ENCODE measurements at regions not wholly inside any gene's neighbourhood (a gene's known extent, or its start where the extent isn't known, plus 50 kb on each side); places are given as distances from the start of the nearest gene placed in this dataset.

- no peaks in the 10 kb centered on the region for H3K9me3 Mint-ChIP-seq (ENCODE audit: unreplicated experiment)
- TF ChIP-seq, protein P1, sequence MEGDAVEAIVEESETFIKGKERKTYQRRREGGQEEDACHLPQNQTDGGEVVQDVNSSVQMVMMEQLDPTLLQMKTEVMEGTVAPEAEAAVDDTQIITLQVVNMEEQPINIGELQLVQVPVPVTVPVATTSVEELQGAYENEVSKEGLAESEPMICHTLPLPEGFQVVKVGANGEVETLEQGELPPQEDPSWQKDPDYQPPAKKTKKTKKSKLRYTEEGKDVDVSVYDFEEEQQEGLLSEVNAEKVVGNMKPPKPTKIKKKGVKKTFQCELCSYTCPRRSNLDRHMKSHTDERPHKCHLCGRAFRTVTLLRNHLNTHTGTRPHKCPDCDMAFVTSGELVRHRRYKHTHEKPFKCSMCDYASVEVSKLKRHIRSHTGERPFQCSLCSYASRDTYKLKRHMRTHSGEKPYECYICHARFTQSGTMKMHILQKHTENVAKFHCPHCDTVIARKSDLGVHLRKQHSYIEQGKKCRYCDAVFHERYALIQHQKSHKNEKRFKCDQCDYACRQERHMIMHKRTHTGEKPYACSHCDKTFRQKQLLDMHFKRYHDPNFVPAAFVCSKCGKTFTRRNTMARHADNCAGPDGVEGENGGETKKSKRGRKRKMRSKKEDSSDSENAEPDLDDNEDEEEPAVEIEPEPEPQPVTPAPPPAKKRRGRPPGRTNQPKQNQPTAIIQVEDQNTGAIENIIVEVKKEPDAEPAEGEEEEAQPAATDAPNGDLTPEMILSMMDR (IDR thresholded peaks at IDR 0.05; ENCODE audit: partially characterized antibody, unreplicated experiment): no peak
- H3K36me3 Mint-ChIP-seq (ENCODE audit: unreplicated experiment): no peaks in the 10 kb centered on the region
- no peaks in the 10 kb centered on the region for H3K4me1 Mint-ChIP-seq (ENCODE audit: low read depth, unreplicated experiment)
- H3K27ac Mint-ChIP-seq (ENCODE audit: unreplicated experiment): no peak overlapping the region
- H3K27me3 Mint-ChIP-seq (ENCODE audit: unreplicated experiment): no peaks in the 10 kb centered on the region
- no peak for DNase-seq
- H3K4me3 Mint-ChIP-seq (ENCODE audit: unreplicated experiment): no peak overlapping the region
These were observed 109.6 kb upstream of the ACTBL2 start for GRCh38 chr5:57592236-57592635.

- no peak overlapping the region for H3K4me3 Mint-ChIP-seq (ENCODE audit: unreplicated experiment)
These were observed 104.0 kb upstream of the ACTBL2 start for GRCh38 chr5:57586649-57587048.

GRCh38 chr5:57582578-57583070, 100.0 kb upstream of the ACTBL2 start:
- no peaks in the 10 kb centered on the region for H3K27me3 Mint-ChIP-seq (ENCODE audit: unreplicated experiment)
- H3K4me3 Mint-ChIP-seq (ENCODE audit: unreplicated experiment): no peak overlapping the region
- H3K27ac Mint-ChIP-seq (ENCODE audit: unreplicated experiment): no peak overlapping the region
- H3K4me1 Mint-ChIP-seq (ENCODE audit: low read depth, unreplicated experiment): no peaks in the 10 kb centered on the region
- no peaks in the 10 kb centered on the region for H3K36me3 Mint-ChIP-seq (ENCODE audit: unreplicated experiment)
- TF ChIP-seq, protein P1 (IDR thresholded peaks at IDR 0.05; ENCODE audit: partially characterized antibody, unreplicated experiment): no peak
- no peaks in the 10 kb centered on the region for H3K9me3 Mint-ChIP-seq (ENCODE audit: unreplicated experiment)
- DNase-seq: no peak

More at GRCh38 chr5:57586649-57587048, 104.0 kb upstream of the ACTBL2 start:
- no peaks in the 10 kb centered on the region for H3K36me3 Mint-ChIP-seq (ENCODE audit: unreplicated experiment)
- H3K27me3 Mint-ChIP-seq (ENCODE audit: unreplicated experiment): no peaks in the 10 kb centered on the region
- TF ChIP-seq, protein P1 (IDR thresholded peaks at IDR 0.05; ENCODE audit: partially characterized antibody, unreplicated experiment): no peak
- H3K4me1 Mint-ChIP-seq (ENCODE audit: low read depth, unreplicated experiment): no peaks in the 10 kb centered on the region
- DNase-seq: no peak
- no peaks in the 10 kb centered on the region for H3K9me3 Mint-ChIP-seq (ENCODE audit: unreplicated experiment)
- H3K27ac Mint-ChIP-seq (ENCODE audit: unreplicated experiment): no peak overlapping the region

- DNase-seq: no peak
- Mint-ChIP-seq H3K27me3 (ENCODE audit: unreplicated experiment) (no peaks in the 10 kb centered on the region), H3K9me3 (ENCODE audit: unreplicated experiment) (no peaks in the 10 kb centered on the region), H3K4me1 (ENCODE audit: low read depth, unreplicated experiment) (no peaks in the 10 kb centered on the region), H3K4me3 (ENCODE audit: unreplicated experiment) (no peak overlapping the region), H3K27ac (ENCODE audit: unreplicated experiment) (no peak overlapping the region), H3K36me3 (ENCODE audit: unreplicated experiment) (no peaks in the 10 kb centered on the region)
- TF ChIP-seq, protein P1 (IDR thresholded peaks at IDR 0.05; ENCODE audit: partially characterized antibody, unreplicated experiment): no peak
These were observed 99.2 kb upstream of the ACTBL2 start for GRCh38 chr5:57581772-57582171.

- Mint-ChIP-seq H3K36me3 (ENCODE audit: unreplicated experiment) (no peaks in the 10 kb centered on the region), H3K27me3 (ENCODE audit: unreplicated experiment) (no peaks in the 10 kb centered on the region), H3K9me3 (ENCODE audit: unreplicated experiment) (no peaks in the 10 kb centered on the region), H3K27ac (ENCODE audit: unreplicated experiment) (no peak overlapping the region), H3K4me1 (ENCODE audit: low read depth, unreplicated experiment) (no peaks in the 10 kb centered on the region), H3K4me3 (ENCODE audit: unreplicated experiment) (no peak overlapping the region)
- TF ChIP-seq, protein P1 (IDR thresholded peaks at IDR 0.05; ENCODE audit: partially characterized antibody, unreplicated experiment): no peak
- no peak for DNase-seq
These were observed 98.6 kb upstream of the ACTBL2 start for GRCh38 chr5:57581222-57581621.
